GM18499 (cell line): ENCODE measurements at regions not wholly inside any gene's neighbourhood (a gene's known extent, or its start where the extent isn't known, plus 50 kb on each side); places are given as distances from the start of the nearest gene placed in this dataset.

ENCODE experiments used
- ATAC-seq: cut with Tn5 transposase; IDR thresholded peaks from one replicate; pipeline ENCODE4 v1.9.1; 2021; ENCODE audit warnings: moderate number of reproducible peaks; ENCODE audit not compliant: insufficient read depth, unreplicated experiment

DNA sequence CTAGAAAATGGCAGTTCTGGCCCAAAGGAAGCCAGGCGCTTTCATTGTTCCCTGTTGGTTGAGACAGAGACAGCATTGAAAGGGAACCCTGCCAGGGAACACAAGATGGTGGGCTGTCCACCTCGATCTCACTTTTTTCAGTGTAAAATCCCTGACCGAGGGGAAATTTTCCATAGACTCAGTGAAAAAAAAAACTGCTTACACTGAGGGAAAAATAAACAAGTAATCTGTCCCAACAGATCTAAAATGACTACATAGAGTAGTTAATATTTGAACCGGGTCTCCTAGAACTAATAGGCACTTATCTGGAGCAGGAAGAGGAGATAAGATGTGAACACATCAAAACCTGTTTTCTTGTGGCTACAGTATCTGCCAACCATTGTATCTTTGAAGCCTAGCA lies 763.4 kb upstream of the GOLIM4 start:
- ATAC-seq, result no peak

DNA sequence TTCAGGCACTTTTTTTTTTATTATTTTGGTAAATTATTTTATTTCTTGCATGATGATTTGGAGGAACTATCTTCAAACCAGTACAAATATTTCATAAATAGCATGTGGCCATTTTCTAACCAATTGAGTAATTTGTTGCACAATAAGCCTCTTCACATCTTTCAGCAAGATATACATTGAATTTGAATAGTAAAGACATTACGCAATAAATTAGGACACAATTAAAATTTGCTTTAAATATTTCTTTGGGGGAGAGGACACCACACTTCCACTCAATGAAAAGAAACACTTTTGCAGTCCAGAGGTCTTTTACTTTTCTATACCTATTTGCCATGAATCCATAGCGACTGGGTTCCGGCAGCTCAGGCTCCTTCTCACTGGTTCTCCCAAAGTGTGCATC lies 762.6 kb upstream of the GOLIM4 start:
- ATAC-seq, result no peak

DNA sequence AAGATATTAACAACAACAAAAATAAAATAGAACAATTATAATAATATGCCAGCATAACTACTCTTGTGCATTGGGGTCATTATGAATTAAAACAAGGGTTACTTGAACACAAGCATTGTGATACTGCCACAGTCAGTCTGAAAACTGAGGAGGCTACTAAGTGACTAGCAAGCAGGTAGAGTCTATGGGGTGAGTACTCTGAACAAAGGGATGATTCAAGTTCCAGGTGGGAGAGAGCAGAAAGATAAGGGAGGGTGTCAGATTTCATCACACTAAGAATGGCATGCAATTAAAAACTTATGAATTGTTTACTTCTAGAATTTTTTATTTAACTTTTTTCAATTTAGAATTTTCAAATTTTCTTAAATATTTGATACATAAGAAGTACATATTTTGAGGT lies 754.4 kb upstream of the GOLIM4 start:
- no peak for ATAC-seq

DNA sequence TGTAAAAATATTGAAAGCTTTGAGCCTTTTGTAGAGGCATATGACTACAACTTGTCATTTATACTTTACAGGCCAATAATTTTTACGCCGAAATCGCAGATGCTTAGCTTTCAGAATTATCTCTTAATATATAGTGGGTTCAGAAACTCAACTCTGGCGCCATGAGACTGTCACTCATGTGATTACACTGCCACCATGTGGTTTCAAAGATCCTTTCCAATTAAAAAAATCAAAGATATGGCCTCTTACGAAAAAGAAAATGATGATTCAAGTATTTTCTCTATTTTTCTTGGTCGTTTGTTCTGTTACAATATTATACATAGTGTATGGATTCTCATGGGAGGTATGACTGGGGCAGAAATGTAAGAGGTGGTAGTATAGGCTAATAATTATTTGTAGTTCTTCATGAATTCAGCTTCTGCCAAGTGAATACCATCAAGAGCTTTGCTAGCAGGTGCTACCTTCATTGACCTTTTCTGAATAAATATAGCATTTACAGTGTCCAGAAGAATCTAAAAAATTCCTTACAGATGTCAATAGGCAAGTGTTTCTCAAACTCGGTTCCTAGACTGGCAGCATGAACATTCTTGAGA lies 751.7 kb upstream of the GOLIM4 start:
- no peak for ATAC-seq

DNA sequence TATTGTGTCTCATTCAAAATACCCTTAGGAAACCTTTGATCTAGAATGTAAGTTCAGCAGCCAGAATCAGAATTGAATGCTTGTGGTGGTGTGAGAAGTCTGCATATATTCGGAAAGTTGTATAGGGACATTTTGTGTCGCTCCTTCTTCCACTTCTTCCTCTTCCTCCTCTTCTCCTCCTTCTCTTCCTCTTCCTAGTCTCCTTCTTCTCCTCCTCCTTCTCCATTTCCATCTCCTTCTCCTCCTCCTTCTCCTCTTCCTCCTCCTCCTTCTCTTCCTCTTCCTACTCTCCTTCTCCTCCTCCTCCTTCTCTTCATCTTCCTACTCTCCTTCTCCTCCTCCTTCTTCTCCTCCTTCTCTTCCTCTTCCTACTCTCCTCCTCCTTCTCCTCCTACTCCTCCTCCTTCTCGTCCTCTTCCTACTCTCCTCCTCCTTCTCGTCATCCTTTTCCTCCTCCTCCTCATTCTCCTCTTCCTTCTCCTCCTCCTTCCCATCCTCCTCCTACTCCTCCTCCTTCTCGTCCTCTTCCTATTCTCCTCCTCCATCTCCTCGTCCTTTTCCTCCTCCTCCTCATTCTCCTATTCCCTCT lies 749.3 kb upstream of the GOLIM4 start:
- ATAC-seq, result no peak

DNA sequence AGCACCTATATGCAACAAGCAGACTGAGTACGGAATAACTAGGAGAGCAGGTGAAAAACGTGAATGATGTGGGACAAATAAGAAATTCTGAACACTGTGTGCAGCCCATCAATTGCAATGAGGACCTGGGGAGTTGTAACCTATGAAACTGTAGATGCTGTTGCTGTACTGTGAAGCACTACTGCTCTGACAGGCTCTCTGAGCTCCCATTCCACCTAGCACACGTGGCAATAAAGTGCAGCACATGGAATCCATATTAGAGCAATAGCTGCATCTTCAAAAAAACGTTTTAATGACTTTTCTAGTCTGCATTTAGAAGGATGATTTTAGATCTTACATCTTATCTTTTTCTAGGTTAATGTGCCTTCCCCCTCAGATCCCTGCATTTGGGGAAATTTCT lies 748.7 kb upstream of the GOLIM4 start:
- no peak for ATAC-seq

DNA sequence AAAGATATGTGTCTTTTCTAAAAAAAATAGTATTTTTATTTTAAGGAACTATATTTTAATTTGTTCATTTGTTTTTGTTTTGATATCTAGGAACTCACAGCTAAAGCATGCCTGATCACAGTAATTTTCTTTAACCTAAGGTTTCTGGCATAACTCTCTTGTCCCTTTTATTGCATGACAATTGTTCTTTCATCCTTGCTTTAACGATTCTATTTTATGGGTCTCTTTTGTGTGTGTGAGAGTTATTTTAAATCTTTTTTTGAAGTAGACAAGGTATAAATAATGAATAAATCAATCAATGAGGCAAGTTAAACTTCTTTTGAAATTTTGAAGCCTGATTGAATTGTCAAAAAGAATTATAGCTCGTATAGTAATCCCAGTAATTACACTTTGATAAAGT lies 747.8 kb upstream of the GOLIM4 start:
- ATAC-seq, result no peak

DNA sequence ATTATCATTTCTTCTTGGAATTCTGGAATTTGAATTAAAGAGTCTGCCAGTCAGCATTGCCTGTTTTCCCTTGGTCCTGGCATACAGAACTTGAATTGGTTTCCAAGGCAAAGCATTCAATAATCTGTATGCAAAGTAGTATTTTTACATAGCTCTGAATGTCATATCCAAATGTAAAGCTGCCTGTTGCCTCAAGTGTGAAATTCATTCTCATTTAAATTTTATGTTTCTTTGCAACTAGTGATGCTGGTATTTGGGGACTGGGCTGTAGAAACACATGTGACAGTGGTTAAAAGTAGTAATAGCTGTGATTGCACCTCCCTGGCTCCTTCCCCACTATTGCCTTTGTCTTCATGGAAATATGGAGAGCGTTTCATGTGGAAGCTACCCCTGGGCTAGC lies 743.9 kb upstream of the GOLIM4 start:
- ATAC-seq, result no peak

DNA sequence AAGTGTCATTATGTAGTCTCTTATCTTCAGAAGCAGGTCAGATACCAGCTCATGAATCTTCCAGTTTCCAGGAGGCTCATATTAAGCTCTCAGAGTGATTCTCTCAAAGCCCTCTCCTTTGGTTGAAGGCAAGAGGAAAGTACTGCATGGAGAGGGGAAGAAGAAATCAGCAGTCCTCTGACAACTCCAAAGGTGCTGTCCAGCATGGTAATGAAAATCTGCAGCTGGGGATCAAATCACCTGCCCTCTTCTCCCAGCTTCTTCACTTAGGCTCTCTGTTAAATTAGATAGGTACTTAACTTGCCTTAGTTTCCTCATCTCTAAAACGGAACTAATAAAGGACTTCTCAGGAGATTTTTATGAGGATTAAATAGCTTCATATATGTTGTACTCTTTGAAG lies 738.8 kb upstream of the GOLIM4 start:
- ATAC-seq, result no peak

DNA sequence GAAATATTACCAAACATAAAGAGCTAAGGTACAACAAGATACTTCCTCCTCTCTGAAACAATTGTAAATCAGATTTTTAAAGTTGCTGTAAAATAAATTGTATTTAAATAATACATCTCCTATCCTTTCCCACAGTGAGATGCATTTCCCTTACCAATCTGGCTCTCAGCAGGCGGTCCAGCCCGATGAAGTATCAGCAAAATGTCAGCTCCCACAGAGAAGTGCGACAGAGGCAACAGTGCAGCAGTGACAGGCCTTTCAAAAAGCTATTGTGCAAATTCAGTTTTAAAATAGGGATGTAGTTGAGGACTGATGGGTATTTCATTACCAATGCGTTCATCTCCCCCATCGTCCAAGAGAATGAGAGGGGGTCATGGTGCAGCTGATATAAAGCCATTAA lies 733.2 kb upstream of the GOLIM4 start:
- ATAC-seq, result no peak

DNA sequence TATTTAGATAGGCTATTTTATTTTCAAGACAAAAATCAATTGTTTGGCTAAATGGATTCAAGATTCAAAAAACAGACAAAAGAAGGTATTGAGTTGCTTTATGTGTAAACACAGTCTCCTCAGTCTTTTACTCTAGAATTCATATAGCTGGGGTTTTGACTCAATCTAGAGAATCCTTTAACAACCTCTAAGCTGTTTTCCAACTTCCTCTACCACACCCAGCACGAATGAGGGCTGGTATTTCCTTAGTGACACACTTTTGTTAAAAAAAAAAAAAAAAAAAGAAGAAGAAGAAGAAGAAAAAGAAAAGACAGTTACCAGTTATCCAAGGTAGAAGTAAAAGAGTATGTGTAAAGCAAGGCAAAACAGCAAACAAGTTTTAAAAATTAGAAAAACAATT lies 732.8 kb upstream of the GOLIM4 start:
- ATAC-seq, result no peak

DNA sequence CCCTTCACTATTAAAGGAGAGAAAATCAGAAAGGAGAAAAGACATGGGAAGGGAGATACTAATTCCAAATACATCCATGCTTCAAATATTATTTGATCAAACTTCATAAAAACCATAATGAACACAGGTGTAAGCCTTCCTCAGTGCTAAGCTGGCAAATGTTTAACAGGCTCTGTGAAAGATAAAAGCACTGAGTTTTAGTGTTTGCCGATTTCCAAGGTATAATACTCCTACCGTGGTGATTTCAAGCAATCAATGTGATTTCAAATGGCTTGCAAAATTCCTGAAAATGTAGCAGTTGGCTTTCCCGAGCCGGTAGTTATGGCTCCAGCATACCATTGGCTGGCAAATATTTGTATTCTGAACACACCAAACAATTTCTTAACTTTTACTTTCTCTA lies 732.3 kb upstream of the GOLIM4 start:
- ATAC-seq, result no peak

DNA sequence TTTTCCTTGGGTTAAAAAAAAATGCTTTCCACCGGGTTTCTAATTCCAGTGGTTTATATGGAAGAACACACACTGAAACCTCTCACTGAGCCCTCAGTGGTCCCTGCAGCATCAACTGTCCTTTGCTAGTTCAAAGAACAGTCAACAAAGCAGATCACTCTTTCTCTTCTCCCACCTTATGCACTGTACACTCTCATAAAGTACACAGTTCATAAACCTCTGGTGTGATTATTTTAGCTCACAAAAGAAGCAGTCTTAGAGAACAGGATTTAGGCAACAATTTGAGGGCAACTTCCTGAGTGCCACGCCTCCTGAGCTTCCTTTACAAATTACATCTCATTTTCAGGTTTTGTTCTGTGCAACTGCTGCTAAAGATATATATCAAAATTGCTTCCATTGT lies 728.4 kb upstream of the GOLIM4 start:
- no peak for ATAC-seq

DNA sequence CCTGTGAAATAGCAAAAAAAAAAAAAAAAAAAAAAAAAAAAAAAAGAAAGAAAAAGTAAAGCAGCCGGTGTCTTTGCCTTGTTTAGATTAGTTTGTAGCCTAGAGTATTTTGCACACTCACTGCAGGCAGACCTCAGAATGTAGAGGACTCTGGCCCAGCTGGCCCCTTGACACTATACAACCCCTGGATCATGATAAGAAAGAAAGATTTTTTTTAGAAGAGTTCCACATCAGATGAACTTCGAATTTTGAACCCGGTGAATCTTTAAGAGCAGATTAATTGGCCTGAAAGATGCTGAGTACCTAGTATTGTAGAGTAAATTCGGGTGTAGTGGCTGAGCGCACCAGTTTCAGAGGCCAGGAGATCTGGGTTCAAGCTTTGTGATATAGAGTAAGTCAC lies 727.7 kb upstream of the GOLIM4 start:
- ATAC-seq, result no peak

DNA sequence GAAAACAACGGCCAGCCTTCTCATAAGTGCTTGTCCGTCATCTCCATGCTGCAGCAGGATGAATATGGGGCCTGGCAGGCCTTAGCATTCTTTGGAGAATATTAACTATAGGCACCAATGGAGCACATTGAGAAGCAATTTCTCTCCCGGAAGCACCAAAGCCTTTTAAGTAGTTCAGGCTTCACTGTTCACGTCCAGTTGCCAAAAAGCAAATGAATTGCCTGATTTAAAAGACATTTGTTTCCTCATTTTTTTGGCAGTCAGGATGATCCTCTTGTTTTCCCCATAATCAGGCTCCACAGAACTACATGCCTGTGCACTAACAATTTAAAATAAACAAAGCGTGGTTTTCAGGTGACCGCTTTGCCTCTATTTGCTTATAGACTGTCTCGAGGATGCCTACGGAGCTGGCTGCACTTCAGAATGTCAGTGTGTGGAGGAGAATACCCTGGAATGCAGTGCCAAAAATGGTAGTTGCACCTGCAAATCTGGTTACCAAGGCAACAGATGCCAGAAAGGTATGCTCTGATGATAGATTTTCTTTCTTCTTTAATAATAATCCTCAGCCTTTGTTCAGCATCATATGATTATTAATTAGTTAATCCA lies 725.2 kb upstream of the GOLIM4 start:
- ATAC-seq, result no peak

DNA sequence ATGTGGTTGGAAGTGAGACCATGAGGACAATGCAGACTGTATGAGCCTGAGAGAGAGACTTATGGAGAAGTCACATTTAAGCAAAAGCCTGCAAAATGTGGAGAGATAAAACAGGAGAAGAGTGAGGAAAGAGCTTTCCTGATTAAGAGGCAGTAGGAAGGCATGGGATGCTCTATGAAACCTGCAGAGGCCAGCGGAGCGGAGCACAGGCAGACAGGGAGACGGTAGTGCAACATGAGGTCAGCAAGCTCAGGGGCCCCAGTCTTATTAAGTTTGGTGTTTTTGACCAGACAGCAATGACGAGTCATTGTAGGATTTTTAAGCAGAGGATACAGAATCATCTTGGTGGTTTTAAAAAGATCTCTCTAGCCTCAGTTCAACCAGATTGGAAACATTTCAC lies 721.5 kb upstream of the GOLIM4 start:
- no peak for ATAC-seq

DNA sequence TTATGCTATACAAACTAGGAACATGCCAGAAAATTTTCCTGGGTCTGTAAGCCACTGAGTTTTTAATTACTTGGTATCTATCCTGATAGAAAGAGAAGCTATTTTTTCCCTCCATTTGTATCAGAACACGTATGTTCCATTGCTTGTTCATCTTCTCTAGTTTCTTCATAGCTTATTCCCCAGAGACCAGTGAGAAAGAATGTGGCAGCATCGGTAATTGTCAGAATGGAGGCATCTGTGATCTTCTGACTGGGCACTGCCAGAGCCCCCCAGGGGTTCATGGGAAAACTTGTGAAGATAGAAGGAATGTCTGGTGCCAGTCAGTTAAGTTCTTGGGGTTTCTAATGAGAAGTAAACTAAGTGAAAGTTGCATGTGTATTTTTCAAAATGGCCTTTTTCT lies 720.2 kb upstream of the GOLIM4 start:
- ATAC-seq, result no peak

DNA sequence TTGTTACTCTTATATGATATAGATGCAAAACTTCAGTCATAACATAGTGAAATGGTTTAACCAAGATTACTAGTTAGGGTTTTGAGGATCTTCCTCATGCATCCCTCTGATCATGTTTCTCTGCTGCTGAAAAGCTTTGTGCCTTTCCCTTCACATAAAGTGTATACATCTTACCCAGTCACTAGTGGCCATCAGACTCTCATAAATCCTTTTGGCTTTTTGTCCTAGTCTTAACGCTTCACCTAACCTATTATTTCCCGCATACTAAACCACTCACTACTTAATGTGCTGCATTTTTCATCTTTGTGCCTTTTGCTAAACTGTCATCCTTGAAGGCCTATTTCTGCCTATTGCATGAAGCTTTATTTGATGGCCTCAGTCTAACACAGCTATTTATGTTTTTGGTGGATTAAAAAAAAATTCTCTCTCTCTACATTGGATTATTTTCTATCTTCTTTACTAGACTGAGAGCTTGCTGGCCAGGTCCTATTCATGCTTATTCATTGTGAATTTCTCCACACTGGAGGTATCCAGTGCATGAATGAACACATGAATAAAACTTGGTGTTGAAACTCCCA lies 717.6 kb upstream of the GOLIM4 start:
- ATAC-seq, result no peak

DNA sequence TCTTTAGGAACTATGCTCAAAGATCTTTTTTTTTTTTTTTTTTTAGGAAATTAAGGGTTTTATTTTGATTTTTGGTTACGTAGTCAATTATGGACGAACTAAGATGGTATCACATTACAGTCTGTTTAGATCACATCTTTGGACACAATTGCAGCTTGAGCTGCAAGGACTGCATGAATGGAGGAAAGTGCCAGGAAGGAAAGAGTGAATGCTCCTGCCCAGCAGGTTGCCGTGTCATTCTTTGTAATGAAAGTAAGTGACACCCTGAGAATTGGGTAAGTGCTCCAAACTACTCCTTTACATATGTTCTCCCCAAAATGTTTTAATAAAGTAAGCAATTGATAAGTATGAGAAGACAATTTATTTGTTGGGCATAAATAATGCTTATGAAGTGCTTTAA lies 716.5 kb upstream of the GOLIM4 start:
- no peak for ATAC-seq

DNA sequence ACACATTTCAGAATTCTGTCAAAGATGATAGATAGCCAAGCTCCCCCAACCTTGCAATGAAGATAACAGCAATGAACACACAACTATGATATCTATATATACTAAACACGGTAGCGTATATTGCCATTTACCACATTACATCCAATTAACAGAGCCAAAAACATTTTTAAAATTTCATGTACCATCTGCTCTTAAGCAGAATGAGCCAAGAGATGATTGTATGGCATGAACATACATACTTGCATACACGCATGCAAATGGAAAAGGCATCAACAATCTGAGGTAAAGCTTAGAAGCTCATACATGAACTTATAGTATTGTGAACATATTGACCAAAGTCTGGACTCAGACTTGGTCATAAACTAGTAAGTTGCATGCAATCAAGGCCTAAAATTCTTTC lies 712.9 kb upstream of the GOLIM4 start:
- no peak for ATAC-seq

DNA sequence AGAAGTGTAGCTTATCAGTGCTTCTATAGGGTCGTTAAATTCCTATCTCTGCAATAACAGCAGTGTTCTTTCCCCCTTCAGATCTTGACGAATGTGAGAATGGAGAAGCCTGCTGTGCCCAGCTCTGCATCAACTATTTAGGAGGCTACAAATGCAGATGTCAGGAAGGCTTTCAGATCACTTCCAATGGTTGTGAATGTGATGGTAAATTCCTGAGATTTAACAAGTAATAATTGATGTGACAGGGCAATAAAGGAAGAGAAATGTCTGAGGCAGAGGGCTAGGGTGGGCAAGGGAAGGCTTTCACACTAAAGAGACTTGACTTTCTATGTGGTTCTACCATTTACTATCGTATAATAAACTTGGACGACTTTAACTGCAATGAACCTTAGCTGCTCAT lies 711.7 kb upstream of the GOLIM4 start:
- ATAC-seq, result no peak

DNA sequence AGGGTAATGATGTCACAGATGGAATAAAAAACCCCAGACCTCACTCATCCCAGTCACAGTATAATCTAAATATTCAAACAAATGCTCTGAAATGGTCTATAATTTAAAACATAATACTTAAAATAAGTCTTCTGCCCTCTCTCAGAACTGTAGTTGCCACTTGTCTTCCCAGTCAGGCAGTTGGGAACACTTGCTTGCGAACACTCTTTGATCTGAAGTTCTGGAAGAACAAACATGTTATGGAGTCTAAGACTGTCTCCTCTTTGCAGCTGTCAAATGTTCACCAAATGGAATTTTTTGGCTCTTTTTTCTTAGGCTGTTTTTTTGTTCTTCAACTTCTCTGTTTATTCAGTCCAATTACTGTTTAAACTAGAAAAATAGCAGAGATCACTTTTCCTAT lies 711.1 kb upstream of the GOLIM4 start:
- no peak for ATAC-seq
